H1 (cell line): ENCODE measurements at regions not wholly inside any gene's neighbourhood (a gene's known extent, or its start where the extent isn't known, plus 50 kb on each side); places are given as distances from the start of the nearest gene placed in this dataset.

Source experiments
- ATF3 ChIP-seq: IDR thresholded peaks from 2 replicates; pipeline ENCODE4 v1.6.1; 2011; ENCODE audit warnings: low read depth, mild to moderate bottlenecking, low read length; ENCODE audit not compliant: insufficient read depth
- CEBPB ChIP-seq: IDR thresholded peaks from 2 replicates; pipeline ENCODE4 v1.6.1; 2012; ENCODE audit warnings: low read depth, low read length
- CTBP2 ChIP-seq: IDR thresholded peaks from 2 replicates; pipeline ENCODE4 v1.7.0; 2011; ENCODE audit warnings: borderline replicate concordance, mild to moderate bottlenecking, moderate library complexity, mixed read lengths, low read length; ENCODE audit not compliant: insufficient read depth, insufficient read length
- CTCF ChIP-seq, 3 experiments: IDR thresholded peaks; 1 replicate in 2 of 3; 2 replicates in 1 of 3; pipeline versions ENCODE4 v1.5.1 to v1.6.1; 2011; ENCODE audit warnings: low read length in 3 of 3, mild to moderate bottlenecking in 3 of 3, inconsistent platforms in 2 of 3, low read depth in 1 of 3, moderate library complexity in 1 of 3; ENCODE audit not compliant: insufficient read depth in 1 of 3; ENCODE audit errors: control extremely low read depth in 1 of 3
- EZH2 ChIP-seq: fragments of 200-600 bp; sonication (generic); IDR thresholded peaks from 2 replicates; pipeline ENCODE4 v1.7.1; 2012; ENCODE audit warnings: low read depth, mild to moderate bottlenecking, moderate library complexity, low read length, inconsistent platforms; ENCODE audit not compliant: severe bottlenecking
- GABPA ChIP-seq: IDR thresholded peaks from 2 replicates; pipeline ENCODE4 v1.6.1; 2011; ENCODE audit warnings: mild to moderate bottlenecking, low read length, moderate library complexity, borderline replicate concordance; ENCODE audit not compliant: insufficient read depth
- JUN ChIP-seq: IDR thresholded peaks from 2 replicates; pipeline ENCODE4 v1.6.1; 2011; ENCODE audit warnings: low read depth, mild to moderate bottlenecking, improper control_type of control experiment, low read length
- MAFK ChIP-seq: IDR thresholded peaks from 2 replicates; pipeline ENCODE4 v1.6.1; 2012; ENCODE audit warnings: low read depth, mild to moderate bottlenecking, improper control_type of control experiment, low read length
- POLR2A ChIP-seq, 2 experiments: IDR thresholded peaks; 1 replicate in 1 of 2; 2 replicates in 1 of 2; pipeline ENCODE4 v1.6.1; 2011; ENCODE audit warnings: low read depth in 2 of 2, low read length in 2 of 2, mild to moderate bottlenecking in 2 of 2; ENCODE audit errors: control extremely low read depth in 1 of 2
- SIN3A ChIP-seq, 2 experiments: IDR thresholded peaks in 1 of 2; conservative IDR thresholded peaks in 1 of 2; 2 replicates each; pipeline ENCODE4 v1.6.1; 2011 to 2012; ENCODE audit warnings: low read length in 2 of 2, improper control_type of control experiment in 1 of 2, low read depth in 1 of 2, mild to moderate bottlenecking in 1 of 2
- SP1 ChIP-seq: IDR thresholded peaks from 2 replicates; pipeline ENCODE4 v1.6.1; 2011; ENCODE audit warnings: low read depth, low read length
- YY1 ChIP-seq: IDR thresholded peaks from 2 replicates; pipeline ENCODE4 v1.6.1; 2011; ENCODE audit warnings: low read depth, mild to moderate bottlenecking, low read length
- ZNF274 ChIP-seq: IDR thresholded peaks from 2 replicates; pipeline ENCODE4 v1.7.0; 2012; ENCODE audit warnings: low read length, borderline replicate concordance; ENCODE audit errors: extremely low read depth
- TF ChIP-seq, protein P1 (sequence below): IDR thresholded peaks from 2 replicates; pipeline ENCODE4 v1.6.1; 2012; ENCODE audit warnings: inconsistent platforms

DNA sequence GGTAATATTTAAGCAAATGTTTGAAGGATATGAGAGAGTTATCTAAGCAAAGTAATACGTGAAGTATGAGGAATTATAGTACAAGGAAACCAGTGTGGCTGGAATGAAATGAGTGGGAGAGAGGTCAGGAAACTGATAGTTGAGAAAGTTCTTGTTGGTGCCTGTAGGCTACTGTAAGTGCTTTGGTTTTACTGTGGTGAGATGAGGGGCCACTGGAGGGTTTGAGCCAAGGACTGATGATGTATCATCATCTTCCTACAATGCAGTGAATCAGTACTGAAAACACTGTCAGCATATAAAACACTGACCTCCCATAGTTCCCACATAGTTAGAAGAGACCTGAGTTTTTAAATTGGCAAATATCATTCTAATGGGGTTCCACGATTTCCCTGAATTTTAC lies 367.5 kb upstream of the CTSO start:
- TF ChIP-seq POLR2A (IDR thresholded peaks at IDR 0.05; ENCODE audit: control extremely low read depth in 1 of 2, low read depth in 2 of 2, low read length in 2 of 2): no peak
- no peak for TF ChIP-seq CTCF (IDR thresholded peaks at IDR 0.05; ENCODE audit: control extremely low read depth in 1 of 3, insufficient read depth in 1 of 3, low read depth in 1 of 3, low read length in 3 of 3)
- TF ChIP-seq JUN: no peak
- TF ChIP-seq CEBPB: no peak
- no peak for TF ChIP-seq SIN3A (conservative IDR thresholded peaks at IDR 0.05 in 1 of 2, IDR thresholded peaks at IDR 0.05 in 1 of 2; ENCODE audit: low read depth in 1 of 2, low read length in 2 of 2)
- no peak for TF ChIP-seq YY1
- TF ChIP-seq MAFK: no peak
- no peak for TF ChIP-seq GABPA
- TF ChIP-seq, protein P1, sequence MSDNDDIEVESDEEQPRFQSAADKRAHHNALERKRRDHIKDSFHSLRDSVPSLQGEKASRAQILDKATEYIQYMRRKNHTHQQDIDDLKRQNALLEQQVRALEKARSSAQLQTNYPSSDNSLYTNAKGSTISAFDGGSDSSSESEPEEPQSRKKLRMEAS: no peak
- no peak for TF ChIP-seq ZNF274
- no peak for TF ChIP-seq SP1
- no peak for TF ChIP-seq EZH2
- TF ChIP-seq ATF3: no peak
- no peak for TF ChIP-seq CTBP2
